HepG2 (cell line): ENCODE measurements at regions not wholly inside any gene's neighbourhood (a gene's known extent, or its start where the extent isn't known, plus 50 kb on each side); places are given as distances from the start of the nearest gene placed in this dataset.

Experiments
- CCAR2 ChIP-seq: fragments of 200-400 bp; formaldehyde crosslinking; optimal IDR thresholded peaks from 2 replicates; pipeline ENCODE3; 2018; ENCODE audit warnings: low read depth, mild to moderate bottlenecking, low read length, moderate library complexity
- CHD4 ChIP-seq: fragments of 200-600 bp; sonication (generic); IDR thresholded peaks from 2 replicates; pipeline ENCODE4 v1.7.0; 2017; ENCODE audit warnings: mild to moderate bottlenecking, low read length, borderline replicate concordance
- CREB1 ChIP-seq, 2 experiments: fragments of 450-650 bp in 1 of 2; IDR thresholded peaks; 2 replicates each; pipeline ENCODE4 v1.6.1; 2016 to 2017; ENCODE audit warnings: control low read depth in 1 of 2, mild to moderate bottlenecking in 1 of 2, missing compliant biosample characterization in 1 of 2, missing genetic modification characterization in 1 of 2
- EHMT2 ChIP-seq: fragments of 200-600 bp; sonication (generic); IDR thresholded peaks from 2 replicates; pipeline ENCODE4 v1.7.0; 2017; ENCODE audit warnings: antibody characterized with exemption, low read depth, low read length, borderline replicate concordance
- IRF2 ChIP-seq: IDR thresholded peaks from 2 replicates; pipeline ENCODE4 v1.6.1; 2018; ENCODE audit warnings: missing genetic modification reagents, missing compliant biosample characterization
- MTA3 ChIP-seq: sonication (generic); formaldehyde crosslinking; IDR thresholded peaks from 2 replicates; pipeline ENCODE4 v1.4.0; 2020; ENCODE audit warnings: missing genetic modification reagents
- NCOA2 ChIP-seq: sonication (generic); formaldehyde crosslinking; IDR thresholded peaks from 2 replicates; pipeline ENCODE4 v1.8.0; 2022; ENCODE audit warnings: inconsistent platforms
- NFKB2 ChIP-seq: sonication (generic); formaldehyde crosslinking; IDR thresholded peaks from 2 replicates; pipeline ENCODE4 v1.4.0; 2020; ENCODE audit warnings: missing genetic modification reagents, borderline replicate concordance
- NFKBIZ ChIP-seq: IDR thresholded peaks from 2 replicates; pipeline ENCODE4 v1.6.1; 2018; ENCODE audit warnings: missing genetic modification reagents, missing compliant biosample characterization
- NFRKB ChIP-seq: fragments of 450-650 bp; IDR thresholded peaks from 2 replicates; pipeline ENCODE4 v1.6.1; 2017
- NR2F2 ChIP-seq: IDR thresholded peaks from 2 replicates; pipeline ENCODE4 v1.6.1; 2012; ENCODE audit warnings: low read depth, inconsistent platforms, borderline replicate concordance
- PAX8 ChIP-seq: sonication (generic); formaldehyde crosslinking; IDR thresholded peaks from 2 replicates; pipeline ENCODE4 v1.8.0; 2022; ENCODE audit warnings: mild to moderate bottlenecking, missing genetic modification reagents, borderline replicate concordance
- RARA ChIP-seq: IDR thresholded peaks from 2 replicates; pipeline ENCODE4 v1.6.1; 2016; ENCODE audit warnings: missing genetic modification reagents, missing compliant biosample characterization
- RBAK ChIP-seq: sonication (generic); formaldehyde crosslinking; IDR thresholded peaks from 2 replicates; pipeline ENCODE4 v1.5.1; 2020; ENCODE audit warnings: mild to moderate bottlenecking, missing genetic modification reagents
- RBFOX2 ChIP-seq: fragments of 200-400 bp; formaldehyde crosslinking; IDR thresholded peaks from 2 replicates; pipeline ENCODE4 v1.6.1; 2017; ENCODE audit warnings: low read depth, mild to moderate bottlenecking, low read length
- THAP7 ChIP-seq: sonication (generic); formaldehyde crosslinking; IDR thresholded peaks from 2 replicates; pipeline ENCODE4 v1.8.1; 2023; ENCODE audit warnings: mild to moderate bottlenecking, missing genetic modification reagents
- ZBTB21 ChIP-seq: sonication (generic); formaldehyde crosslinking; IDR thresholded peaks from 2 replicates; pipeline ENCODE4 v1.4.0; 2020; ENCODE audit warnings: missing genetic modification reagents
- ZBTB3 ChIP-seq: sonication (generic); formaldehyde crosslinking; IDR thresholded peaks from 2 replicates; pipeline ENCODE4 v1.4.0; 2020; ENCODE audit warnings: low read depth, mild to moderate bottlenecking, moderate library complexity, missing genetic modification reagents, borderline replicate concordance
- ZBTB7B ChIP-seq: sonication (generic); formaldehyde crosslinking; IDR thresholded peaks from 2 replicates; pipeline ENCODE4 v1.4.0; 2020; ENCODE audit warnings: missing genetic modification reagents
- ZNF670 ChIP-seq: sonication (generic); formaldehyde crosslinking; IDR thresholded peaks from 2 replicates; pipeline ENCODE4 v1.8.0; 2022; ENCODE audit warnings: mild to moderate bottlenecking, missing genetic modification reagents, borderline replicate concordance
- ZNF691 ChIP-seq: sonication (generic); formaldehyde crosslinking; IDR thresholded peaks from 2 replicates; pipeline ENCODE4 v1.4.0; 2020; ENCODE audit warnings: missing genetic modification reagents, low read depth, mild to moderate bottlenecking, borderline replicate concordance
- ZNF75D ChIP-seq: sonication (generic); formaldehyde crosslinking; IDR thresholded peaks from 2 replicates; pipeline ENCODE4 v1.8.1; 2023; ENCODE audit warnings: missing genetic modification reagents, mild to moderate bottlenecking, borderline replicate concordance
- ZNF770 ChIP-seq: sonication (generic); formaldehyde crosslinking; IDR thresholded peaks from 2 replicates; pipeline ENCODE4 v1.5.0; 2020; ENCODE audit warnings: mild to moderate bottlenecking, missing genetic modification reagents
- ZNF777 ChIP-seq: sonication (generic); formaldehyde crosslinking; IDR thresholded peaks from 2 replicates; pipeline ENCODE4 v1.4.0; 2020; ENCODE audit warnings: missing genetic modification reagents
- TF ChIP-seq, protein P1 (sequence below): sonication (generic); formaldehyde crosslinking; IDR thresholded peaks from 2 replicates; pipeline ENCODE4 v1.5.1; 2020; ENCODE audit warnings: missing genetic modification reagents, mild to moderate bottlenecking, borderline replicate concordance

GRCh38 chr1:121586369-121587229, 401.8 kb downstream of the SRGAP2C start (continued):
- TF ChIP-seq NFKBIZ (CRISPR knock-in tag) (peak; percentile 57; the same call in 1 of the 2 replicates), NR2F2 (no peak; the same call in 1 of the 2 replicates), PAX8 (CRISPR knock-in tag) (no peak), RBAK (no peak), ZBTB7B (peak; percentile 79; the same call in 1 of the 2 replicates), ZNF777 (CRISPR knock-in tag) (no peak), RARA (peak; percentile 84), ZBTB21 (CRISPR knock-in tag) (no peak), ZNF691 (CRISPR knock-in tag) (no peak), RBFOX2 (peak; percentile 40; the same call in 1 of the 2 replicates), ZBTB3 (CRISPR knock-in tag) (no peak), CHD4 (0 out of 2 replicates have a peak, but pooled peaks have one; percentile 35), NFKB2 (CRISPR knock-in tag) (no peak), CCAR2 (no peak), EHMT2 (0 out of 2 replicates have a peak, but pooled peaks have one; percentile 78), IRF2 (CRISPR knock-in tag) (no peak; the same call in 1 of the 2 replicates), ZNF75D (no peak), ZNF770 (CRISPR knock-in tag) (no peak; the same call in 1 of the 2 replicates), CREB1 (IDR thresholded peaks at IDR 0.05) (no peak), CREB1 (CRISPR knock-in tag; IDR thresholded peaks at IDR 0.05) (peak; percentile 65; the same call in 1 of the 2 replicates), ZNF670 (CRISPR knock-in tag) (peak; percentile 82; the same call in 1 of the 2 replicates), NFRKB (no peak), THAP7 (CRISPR knock-in tag) (no peak), MTA3 (no peak), NCOA2 (CRISPR knock-in tag) (peak; percentile 93)
- TF ChIP-seq, protein P1, sequence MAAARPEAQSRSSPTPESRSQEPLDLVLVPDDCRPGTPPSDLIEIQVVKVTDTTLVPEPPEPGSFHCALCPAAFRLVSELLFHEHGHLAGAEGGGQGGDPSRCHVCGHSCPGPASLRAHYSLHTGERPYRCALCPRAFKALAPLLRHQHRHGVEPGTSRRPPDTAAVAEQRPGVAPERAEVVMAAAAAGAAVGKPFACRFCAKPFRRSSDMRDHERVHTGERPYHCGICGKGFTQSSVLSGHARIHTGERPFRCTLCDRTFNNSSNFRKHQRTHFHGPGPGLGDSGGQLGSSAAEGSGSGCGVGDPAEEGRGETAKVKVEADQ (CRISPR knock-in tag): peak; percentile 91; the same call in 1 of the 2 replicates
